IMR-90 (cell line): ENCODE measurements at regions not wholly inside any gene's neighbourhood (a gene's known extent, or its start where the extent isn't known, plus 50 kb on each side); places are given as distances from the start of the nearest gene placed in this dataset.
A peak's percentile ranks its signal among the peaks of the same experiment; 100 is the strongest.

Experiments
- ATAC-seq: fragments of 200-7000 bp; cut with Tn5 transposase; 2 replicates; pipeline ENCODE4 v1.9.1; 2020; ENCODE audit warnings: low read depth, mild to moderate bottlenecking, moderate library complexity
- BruUV-seq: library from RNA; stranded (reverse); fragments of 400-500 nt; replicated peaks from 2 replicates; lab custom pipeline; 2021; lab: Mats Ljungman, UMichigan
- CTCF ChIA-PET: fragments of 300-600 bp; formaldehyde crosslinking; extraction: SDS; loops from one replicate; lab custom pipeline; 2021; ENCODE audit warnings: antibody characterized with exemption; lab: Yijun Ruan, JAX
- POLR2A ChIA-PET: fragments of 300-600 bp; sonication (Branson Sonifier 250); formaldehyde crosslinking; loops from one replicate; lab custom pipeline; 2022; ENCODE audit warnings: antibody characterized with exemption; ENCODE audit not compliant: unreplicated experiment; lab: Charles Lee
- DNase-seq: peaks from one replicate; pipeline ENCODE4 v3.0.0; 2013
- H2AFZ ChIP-seq: replicated peaks from 2 replicates; pipeline ENCODE3; 2013; ENCODE audit warnings: low read length, mild to moderate bottlenecking; ENCODE audit not compliant: poor library complexity
- H2AK5ac ChIP-seq: 2 replicates; pipeline ENCODE4 v1.6.1; 2013; ENCODE audit warnings: low read depth, low read length, inconsistent platforms
- H2AK9ac ChIP-seq: replicated peaks from 2 replicates; pipeline ENCODE3; 2013; ENCODE audit warnings: mild to moderate bottlenecking, low read depth, low read length, moderate library complexity; ENCODE audit not compliant: poor library complexity
- H2BK120ac ChIP-seq: 2 replicates; pipeline ENCODE4 v1.6.1; 2013; ENCODE audit warnings: low read depth, low read length, inconsistent platforms
- H2BK15ac ChIP-seq: 3 replicates; pipeline ENCODE4 v1.6.1; 2013; ENCODE audit warnings: low read depth, low read length, inconsistent platforms
- H2BK20ac ChIP-seq: 2 replicates; pipeline ENCODE4 v1.6.1; 2013; ENCODE audit warnings: low read depth, mild to moderate bottlenecking, inconsistent platforms, low read length, moderate library complexity
- H2BK5ac ChIP-seq: 2 replicates; pipeline ENCODE4 v1.6.1; 2013; ENCODE audit warnings: mild to moderate bottlenecking, low read depth, low read length, inconsistent platforms; ENCODE audit not compliant: poor library complexity, severe bottlenecking
- H3K14ac ChIP-seq: replicated peaks from 2 replicates; pipeline ENCODE4 v1.6.1; 2013; ENCODE audit warnings: low read depth, low read length, inconsistent platforms
- H3K18ac ChIP-seq: 2 replicates; pipeline ENCODE4 v1.6.1; 2013; ENCODE audit warnings: low read depth, low read length, control low read depth
- H3K23ac ChIP-seq: 2 replicates; pipeline ENCODE4 v1.6.1; 2013; ENCODE audit warnings: low read depth, low read length, inconsistent platforms
- H3K27ac ChIP-seq: 2 replicates; pipeline ENCODE4 v1.5.1; 2013; ENCODE audit warnings: mild to moderate bottlenecking, control low read depth, low read length; ENCODE audit not compliant: insufficient read depth
- H3K27me3 ChIP-seq: 2 replicates; pipeline ENCODE4 v1.6.1; 2013; ENCODE audit warnings: low read length; ENCODE audit not compliant: control insufficient read depth, insufficient read depth
- H3K36me3 ChIP-seq: 2 replicates; pipeline ENCODE4 v1.6.1; 2013; ENCODE audit warnings: low read length, mixed read lengths; ENCODE audit not compliant: control insufficient read depth, insufficient read depth
- H3K4ac ChIP-seq: 2 replicates; pipeline ENCODE4 v1.6.1; 2013; ENCODE audit warnings: low read depth, low read length, inconsistent platforms
- H3K4me1 ChIP-seq: 2 replicates; pipeline ENCODE4 v1.6.1; 2013; ENCODE audit warnings: low read length, mixed read lengths; ENCODE audit not compliant: control insufficient read depth, insufficient read depth
- H3K4me2 ChIP-seq: 2 replicates; pipeline ENCODE4 v1.6.1; 2013; ENCODE audit warnings: low read depth, mild to moderate bottlenecking, control low read depth, low read length, moderate library complexity
- H3K4me3 ChIP-seq: 2 replicates; pipeline ENCODE4 v1.5.1; 2013; ENCODE audit warnings: low read depth, mild to moderate bottlenecking, control low read depth, low read length, moderate library complexity; ENCODE audit not compliant: insufficient read depth
- H3K56ac ChIP-seq: 2 replicates; pipeline ENCODE4 v1.6.1; 2013; ENCODE audit warnings: low read length, inconsistent platforms; ENCODE audit not compliant: insufficient read depth; ENCODE audit errors: extremely low read depth
- H3K79me1 ChIP-seq, 2 experiments: 2 replicates each; pipeline ENCODE4 v1.6.1; 2013; ENCODE audit warnings: low read length in 2 of 2, inconsistent platforms in 1 of 2, low read depth in 1 of 2
- H3K9ac ChIP-seq: 2 replicates; pipeline ENCODE4 v1.6.1; 2013; ENCODE audit warnings: low read depth, low read length, control low read depth
- H3K9me1 ChIP-seq: 2 replicates; pipeline ENCODE4 v1.6.1; 2013; ENCODE audit warnings: low read length, inconsistent platforms; ENCODE audit not compliant: insufficient read depth
- H3K9me3 ChIP-seq: 2 replicates; pipeline ENCODE4 v1.6.1; 2013; ENCODE audit warnings: low read length; ENCODE audit not compliant: control insufficient read depth, insufficient read depth
- H4K20me1 ChIP-seq: 2 replicates; pipeline ENCODE4 v1.6.1; 2013; ENCODE audit warnings: low read length, inconsistent platforms; ENCODE audit not compliant: insufficient read depth
- H4K5ac ChIP-seq: 2 replicates; pipeline ENCODE4 v1.6.1; 2013; ENCODE audit warnings: mild to moderate bottlenecking, low read depth, low read length, control low read depth
- H4K8ac ChIP-seq, 2 experiments: 2 replicates each; pipeline ENCODE4 v1.6.1; 2013; ENCODE audit warnings: low read depth in 2 of 2, low read length in 2 of 2, control low read depth in 1 of 2, inconsistent platforms in 1 of 2
- H4K91ac ChIP-seq: 2 replicates; pipeline ENCODE4 v1.6.1; 2013; ENCODE audit warnings: low read depth, low read length, inconsistent platforms; ENCODE audit not compliant: insufficient read depth
- BHLHE40 ChIP-seq: fragments of 150-350 bp; IDR thresholded peaks from 2 replicates; pipeline ENCODE4 v1.6.1; 2016; ENCODE audit warnings: mild to moderate bottlenecking, low read depth, low read length
- CEBPB ChIP-seq: IDR thresholded peaks from 2 replicates; pipeline ENCODE4 v1.6.1; 2012; ENCODE audit warnings: low read depth, low read length, improper control_type of control experiment
- RCOR1 ChIP-seq: IDR thresholded peaks from 2 replicates; pipeline ENCODE4 v1.6.1; 2012; ENCODE audit warnings: mild to moderate bottlenecking, low read length, improper control_type of control experiment; ENCODE audit not compliant: insufficient replicate concordance
- SMC3 ChIP-seq: fragments of 150-350 bp; IDR thresholded peaks from 2 replicates; pipeline ENCODE4 v1.6.1; 2016; ENCODE audit warnings: low read depth, mild to moderate bottlenecking, antibody characterized with exemption, low read length, moderate library complexity
- USF2 ChIP-seq: fragments of 150-350 bp; IDR thresholded peaks from 2 replicates; pipeline ENCODE4 v1.6.1; 2017; ENCODE audit warnings: mild to moderate bottlenecking, antibody characterized with exemption, low read length, low read depth
- dilution Hi-C: fragments of 300-500 bp; cut with HindIII; formaldehyde crosslinking; loops from one replicate; pipeline ENCODE4 v1.14.3; 2018; ENCODE audit warnings: low sequenced_read_pairs; ENCODE audit not compliant: unreplicated experiment
- in situ Hi-C: fragments of 300-500 bp; cut with MboI; formaldehyde crosslinking; loops from 3 replicates; pipeline ENCODE4 v1.14.3; 2019; ENCODE audit warnings: low sequenced_read_pairs, inconsistent platforms, mixed read lengths
- intact Hi-C: fragments of 100-400 bp; cut with micrococcal nuclease; formaldehyde crosslinking; loops from 2 replicates; pipeline ENCODE4 v1.10.0; 2022

DNA sequence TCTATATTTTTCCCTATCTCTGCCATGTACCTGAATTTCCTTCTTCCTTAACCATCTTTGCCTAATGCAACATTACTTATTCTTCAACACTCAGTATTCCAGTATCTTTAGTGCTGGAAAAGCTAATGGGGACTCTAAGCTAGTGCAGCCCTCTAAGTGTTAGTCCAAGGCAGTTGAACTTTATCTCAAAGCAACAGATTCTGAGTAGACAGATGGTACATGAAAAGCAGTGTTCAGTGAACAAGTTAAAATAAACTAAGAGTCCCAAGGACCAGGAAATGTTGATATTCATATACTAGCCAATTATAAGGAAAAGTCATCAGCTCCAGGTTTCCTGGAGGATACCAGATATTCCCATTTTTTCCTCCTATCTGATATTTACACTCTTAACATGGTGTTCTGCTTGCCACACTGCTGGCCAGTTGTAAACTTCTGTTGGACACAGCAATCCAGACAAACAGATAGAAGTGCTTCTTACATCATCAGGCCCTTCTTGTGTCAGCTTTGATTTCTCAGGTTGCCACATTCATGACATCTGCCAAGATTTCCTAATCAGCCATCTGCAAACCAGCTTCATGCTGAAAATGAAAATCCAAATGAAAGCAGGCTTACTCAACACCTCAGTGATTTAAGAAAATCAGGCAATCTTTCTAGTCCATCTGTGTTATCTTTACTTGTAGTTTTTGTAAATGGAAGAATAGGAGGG lies 255.9 kb upstream of the POU2AF2 start:
- Histone ChIP-seq H3K79me1 (no peaks in the 10 kb centered on the region), H3K4me3 (no peak overlapping the region), H3K9me1 (no peaks in the 10 kb centered on the region; the same call in 1 of the 2 replicates), H4K8ac (no peak overlapping the region), H2AK5ac (no peak overlapping the region), H2AFZ (no peak overlapping the region), H2BK15ac (no peak overlapping the region), H3K56ac (no peak overlapping the region), H2BK5ac (peak overlapping the region; percentile 71), H3K9ac (no peak overlapping the region), H3K27me3 (no peaks in the 10 kb centered on the region), H4K91ac (no peak overlapping the region), H2BK20ac (no peak overlapping the region), H2BK120ac (no peak overlapping the region), H4K5ac (peak overlapping the region; percentile 64; the same call in 1 of the 2 replicates), H3K18ac (peak overlapping the region; percentile 25; the same call in 1 of the 2 replicates), H3K4me1 (peaks cover 9% of the 10 kb centered on the region), H3K27ac (peak overlapping the region; percentile 54; the same call in 1 of the 2 replicates), H3K4me2 (no peak overlapping the region), H3K9me3 (no peaks in the 10 kb centered on the region), H2AK9ac (no peak overlapping the region), H3K14ac (no peak overlapping the region), H3K36me3 (no peaks in the 10 kb centered on the region), H4K20me1 (no peaks in the 10 kb centered on the region), H3K4ac (no peak overlapping the region), H3K23ac (no peak overlapping the region)
- TF ChIP-seq RCOR1 = no peak
- TF ChIP-seq BHLHE40 = no peak
- no peak for TF ChIP-seq USF2
- peak; percentile 80 for TF ChIP-seq CEBPB
- TF ChIP-seq SMC3 = no peak
- intact Hi-C loops = no loop called here
- in situ Hi-C loops = no loop called here
- dilution Hi-C loops = no loop called here
- peak; percentile 62 for ATAC-seq
- peak; percentile 90 for DNase-seq
- no TSS peak for BruUV-seq
- CTCF ChIA-PET = interaction anchor here (0.7 to 1.0 kb wide), 2 partner anchors 17 to 146 kb away, joined by 3 read pairs; no protein-coding TSS in a partner anchor
- POLR2A ChIA-PET = no interaction called here
